H9 (cell line): ENCODE measurements at regions not wholly inside any gene's neighbourhood (a gene's known extent, or its start where the extent isn't known, plus 50 kb on each side); places are given as distances from the start of the nearest gene placed in this dataset.

ENCODE experiments used
- DNase-seq: peaks from one replicate; pipeline ENCODE4 v3.0.0-alpha.2; 2017
- H2AFZ ChIP-seq: one replicate; pipeline ENCODE4 v1.6.1; 2013; ENCODE audit warnings: mild to moderate bottlenecking, low read length, control low read depth, moderate library complexity
- H2AK5ac ChIP-seq: 2 replicates; pipeline ENCODE4 v1.6.1; 2013; ENCODE audit warnings: low read length, control low read depth, mixed read lengths; ENCODE audit not compliant: insufficient read length
- H2BK120ac ChIP-seq: one replicate; pipeline ENCODE4 v1.6.1; 2013; ENCODE audit warnings: low read depth, mild to moderate bottlenecking, low read length, control low read depth, inconsistent platforms; ENCODE audit not compliant: poor library complexity, severe bottlenecking
- H2BK12ac ChIP-seq: 2 replicates; pipeline ENCODE4 v1.6.1; 2013; ENCODE audit warnings: low read length, control low read depth, mixed read lengths, low read depth; ENCODE audit not compliant: insufficient read length
- H2BK15ac ChIP-seq: 2 replicates; pipeline ENCODE4 v1.6.1; 2013; ENCODE audit warnings: low read depth, low read length, control low read depth
- H2BK20ac ChIP-seq: one replicate; pipeline ENCODE4 v1.6.1; 2013; ENCODE audit warnings: low read depth, mild to moderate bottlenecking, low read length, control low read depth, inconsistent platforms; ENCODE audit not compliant: poor library complexity, severe bottlenecking
- H2BK5ac ChIP-seq: 2 replicates; pipeline ENCODE4 v1.6.1; 2013; ENCODE audit warnings: low read length, control low read depth, mixed read lengths; ENCODE audit not compliant: insufficient read length
- H3K14ac ChIP-seq: 2 replicates; pipeline ENCODE4 v1.6.1; 2013; ENCODE audit warnings: low read length, control low read depth; ENCODE audit not compliant: insufficient read depth
- H3K18ac ChIP-seq: 2 replicates; pipeline ENCODE4 v1.6.1; 2013; ENCODE audit warnings: low read depth, mild to moderate bottlenecking, mixed read lengths, low read length, control low read depth; ENCODE audit not compliant: insufficient read length
- H3K23ac ChIP-seq: 2 replicates; pipeline ENCODE4 v1.6.1; 2013; ENCODE audit warnings: low read length, control low read depth, mixed read lengths, low read depth; ENCODE audit not compliant: insufficient read length
- H3K23me2 ChIP-seq: 2 replicates; pipeline ENCODE4 v1.6.1; 2013; ENCODE audit warnings: low read depth, mild to moderate bottlenecking, mixed read lengths, low read length, control low read depth; ENCODE audit not compliant: insufficient read length, poor library complexity, severe bottlenecking
- H3K27ac ChIP-seq: 2 replicates; pipeline ENCODE4 v1.5.1; 2013; ENCODE audit warnings: low read length, control low read depth, mixed read lengths, low read depth; ENCODE audit not compliant: insufficient read length
- H3K27me3 ChIP-seq: 2 replicates; pipeline ENCODE4 v1.6.1; 2013; ENCODE audit warnings: low read length, control low read depth, inconsistent platforms; ENCODE audit not compliant: insufficient read depth
- H3K4ac ChIP-seq: 2 replicates; pipeline ENCODE4 v1.6.1; 2013; ENCODE audit warnings: low read depth, mild to moderate bottlenecking, control low read depth, inconsistent platforms, low read length, moderate library complexity
- H3K4me1 ChIP-seq: 2 replicates; pipeline ENCODE4 v1.6.1; 2013; ENCODE audit warnings: low read length, control low read depth, inconsistent platforms; ENCODE audit not compliant: insufficient read depth
- H3K4me2 ChIP-seq: 2 replicates; pipeline ENCODE4 v1.6.1; 2013; ENCODE audit warnings: low read length, control low read depth, mixed read lengths; ENCODE audit not compliant: insufficient read length, insufficient read depth
- H3K56ac ChIP-seq: 2 replicates; pipeline ENCODE4 v1.6.1; 2013; ENCODE audit warnings: low read depth, mild to moderate bottlenecking, mixed read lengths, low read length, control low read depth; ENCODE audit not compliant: insufficient read length
- H3K79me1 ChIP-seq: 2 replicates; pipeline ENCODE4 v1.6.1; 2013; ENCODE audit warnings: low read depth, mild to moderate bottlenecking, moderate library complexity, low read length, control low read depth, inconsistent platforms; ENCODE audit not compliant: insufficient read depth, poor library complexity, severe bottlenecking
- H3K79me2 ChIP-seq: 2 replicates; pipeline ENCODE4 v1.6.1; 2013; ENCODE audit warnings: low read length, control low read depth, inconsistent platforms; ENCODE audit not compliant: insufficient read depth
- H3K9ac ChIP-seq: 2 replicates; pipeline ENCODE4 v1.6.1; 2013; ENCODE audit warnings: low read length, control low read depth, mixed read lengths; ENCODE audit not compliant: insufficient read length; ENCODE audit errors: extremely low read depth
- H3K9me3 ChIP-seq: one replicate; pipeline ENCODE4 v1.6.1; 2013; ENCODE audit warnings: low read depth, low read length, inconsistent platforms; ENCODE audit not compliant: control insufficient read depth
- H3T11ph ChIP-seq: one replicate; pipeline ENCODE4 v1.6.1; 2013; ENCODE audit warnings: mild to moderate bottlenecking, low read length, control low read depth, inconsistent platforms
- H4K20me1 ChIP-seq: one replicate; pipeline ENCODE4 v1.6.1; 2013; ENCODE audit not compliant: control insufficient read depth, insufficient read length, insufficient read depth
- H4K5ac ChIP-seq: 2 replicates; pipeline ENCODE4 v1.6.1; 2013; ENCODE audit warnings: low read depth, mild to moderate bottlenecking, mixed read lengths, low read length, control low read depth; ENCODE audit not compliant: insufficient read length
- H4K8ac ChIP-seq: replicated peaks from 2 replicates; pipeline ENCODE4 v1.6.1; 2013; ENCODE audit warnings: low read length, control low read depth, mixed read lengths, low read depth; ENCODE audit not compliant: insufficient read length
- H4K91ac ChIP-seq: 2 replicates; pipeline ENCODE4 v1.6.1; 2013; ENCODE audit warnings: low read depth, mild to moderate bottlenecking, moderate library complexity, mixed read lengths, low read length, control low read depth; ENCODE audit not compliant: insufficient read length
- H3K27ac Mint-ChIP-seq, 3 experiments: 2 replicates in 2 of 3; 3 replicates in 1 of 3; pipeline ENCODE4 v1.8.0; 2020 to 2021; ENCODE audit warnings: mixed read lengths in 3 of 3, mild to moderate bottlenecking in 1 of 3, moderate library complexity in 1 of 3
- H3K27me3 Mint-ChIP-seq: 2 replicates; pipeline ENCODE4 v1.8.0; 2021; ENCODE audit warnings: low read depth, mild to moderate bottlenecking, moderate library complexity, mixed read lengths
- H3K36me3 Mint-ChIP-seq, 3 experiments: 2 replicates in 2 of 3; 3 replicates in 1 of 3; pipeline ENCODE4 v1.8.0; 2020 to 2021; ENCODE audit warnings: low read depth in 3 of 3, mixed read lengths in 3 of 3; ENCODE audit not compliant: insufficient read depth in 1 of 3
- H3K4me1 Mint-ChIP-seq, 2 experiments: 2 replicates each; pipeline ENCODE4 v1.8.0; 2020; ENCODE audit warnings: mixed read lengths in 2 of 2
- H3K4me3 Mint-ChIP-seq, 2 experiments: 2 replicates in 1 of 2; 3 replicates in 1 of 2; pipeline ENCODE4 v1.8.0; 2020 to 2021; ENCODE audit warnings: mild to moderate bottlenecking in 2 of 2, mixed read lengths in 2 of 2, moderate library complexity in 1 of 2
- H3K9me3 Mint-ChIP-seq, 2 experiments: 2 replicates in 1 of 2; 3 replicates in 1 of 2; pipeline ENCODE4 v1.8.0; 2020; ENCODE audit warnings: mild to moderate bottlenecking in 2 of 2, mixed read lengths in 2 of 2, moderate library complexity in 1 of 2
- WGBS: extraction: QIAGEN DNeasy Blood & Tissue Kit; methylation state at CpG from one replicate; pipeline ENCODE4 v1.1.7; 2013; ENCODE audit warnings: missing lambda C conversion rate, low lambda C conversion rate, mixed read lengths; ENCODE audit not compliant: insufficient read length; ENCODE audit errors: extremely low coverage; 5-methylcytosine and 5-hydroxymethylcytosine counted together
- TF ChIP-seq, protein P1 (sequence below): fragments of 200-600 bp; sonication (generic); conservative IDR thresholded peaks from 3 replicates; pipeline ENCODE4 v1.8.0; 2021; ENCODE audit warnings: antibody characterized with exemption, mild to moderate bottlenecking

GRCh38 chr1:177423090-177423489, 252.3 kb downstream of the BRINP2 start:
- no peak overlapping the region for H4K8ac ChIP-seq

More at GRCh38 chr1:177423090-177423489, 252.3 kb downstream of the BRINP2 start:
- Histone ChIP-seq H3K18ac (no peak overlapping the region), H4K91ac (no peak overlapping the region), H3K4me1 (no peaks in the 10 kb centered on the region), H2BK20ac (no peak overlapping the region), H2AFZ (no peak overlapping the region), H3K27ac (no peak overlapping the region), H2BK120ac (no peak overlapping the region), H3K4ac (no peak overlapping the region), H4K5ac (no peak overlapping the region), H3K79me2 (no peaks in the 10 kb centered on the region), H3K23me2 (no peaks in the 10 kb centered on the region), H3K4me2 (no peak overlapping the region), H3K56ac (no peak overlapping the region), H2AK5ac (no peak overlapping the region), H3K23ac (no peak overlapping the region), H2BK12ac (no peak overlapping the region), H2BK15ac (no peak overlapping the region), H3K14ac (no peak overlapping the region), H3T11ph (no peak overlapping the region), H2BK5ac (no peak overlapping the region), H3K27me3 (no peaks in the 10 kb centered on the region), H4K20me1 (no peaks in the 10 kb centered on the region), H3K9me3 (no peaks in the 10 kb centered on the region), H3K9ac (no peak overlapping the region), H3K79me1 (no peaks in the 10 kb centered on the region)
- no CpG with 5 or more reads among the region's 2 CpGs for WGBS
- no peaks in the 10 kb centered on the region for H3K4me1 Mint-ChIP-seq
- no peak overlapping the region for H3K4me3 Mint-ChIP-seq
- no peaks in the 10 kb centered on the region for H3K36me3 Mint-ChIP-seq
- no peaks in the 10 kb centered on the region for H3K27me3 Mint-ChIP-seq
- H3K9me3 Mint-ChIP-seq, result no peaks in the 10 kb centered on the region
- TF ChIP-seq, protein P1, sequence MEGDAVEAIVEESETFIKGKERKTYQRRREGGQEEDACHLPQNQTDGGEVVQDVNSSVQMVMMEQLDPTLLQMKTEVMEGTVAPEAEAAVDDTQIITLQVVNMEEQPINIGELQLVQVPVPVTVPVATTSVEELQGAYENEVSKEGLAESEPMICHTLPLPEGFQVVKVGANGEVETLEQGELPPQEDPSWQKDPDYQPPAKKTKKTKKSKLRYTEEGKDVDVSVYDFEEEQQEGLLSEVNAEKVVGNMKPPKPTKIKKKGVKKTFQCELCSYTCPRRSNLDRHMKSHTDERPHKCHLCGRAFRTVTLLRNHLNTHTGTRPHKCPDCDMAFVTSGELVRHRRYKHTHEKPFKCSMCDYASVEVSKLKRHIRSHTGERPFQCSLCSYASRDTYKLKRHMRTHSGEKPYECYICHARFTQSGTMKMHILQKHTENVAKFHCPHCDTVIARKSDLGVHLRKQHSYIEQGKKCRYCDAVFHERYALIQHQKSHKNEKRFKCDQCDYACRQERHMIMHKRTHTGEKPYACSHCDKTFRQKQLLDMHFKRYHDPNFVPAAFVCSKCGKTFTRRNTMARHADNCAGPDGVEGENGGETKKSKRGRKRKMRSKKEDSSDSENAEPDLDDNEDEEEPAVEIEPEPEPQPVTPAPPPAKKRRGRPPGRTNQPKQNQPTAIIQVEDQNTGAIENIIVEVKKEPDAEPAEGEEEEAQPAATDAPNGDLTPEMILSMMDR, result no peak
- no peak for DNase-seq
- H3K27ac Mint-ChIP-seq, result no peak overlapping the region
